ENCODE measurements at regions not wholly inside any gene's neighbourhood (a gene's known extent, or its start where the extent isn't known, plus 50 kb on each side); places are given as distances from the start of the nearest gene placed in this dataset.

DNA sequence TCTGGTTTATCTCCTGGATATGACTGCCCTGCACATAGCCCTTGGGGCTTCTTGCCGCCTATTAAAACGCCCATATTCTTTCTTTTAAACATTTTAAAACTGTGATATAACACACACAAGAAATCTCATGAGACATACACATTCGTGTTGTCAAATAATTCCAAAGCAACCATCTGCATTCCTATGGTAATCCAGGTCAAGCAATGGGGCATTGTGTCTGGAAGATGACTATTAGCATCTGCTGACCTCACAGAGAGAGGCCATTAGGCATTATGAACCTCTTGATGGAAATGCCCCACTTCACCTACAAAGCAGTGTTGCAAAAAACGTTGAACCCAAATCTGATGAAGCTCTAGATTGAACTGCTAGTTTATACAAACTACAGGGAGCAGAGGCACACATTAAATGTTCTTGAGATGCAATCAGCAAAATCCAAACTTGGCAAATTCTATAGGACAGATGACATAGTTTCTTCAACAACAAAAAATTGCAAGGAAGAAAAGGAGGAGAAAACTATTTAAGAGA lies 513.8 kb upstream of the CCDC196 start:
- no peaks in the 10 kb centered on the region for H3K4me1 ChIP-seq (ENCODE audit: low read length)
- no peaks in the 10 kb centered on the region for H3K36me3 ChIP-seq (replicated peaks; ENCODE audit: low read depth, low read length)
- no peak overlapping the region for H2AFZ ChIP-seq (ENCODE audit: low read depth, low read length)
- no peaks in the 10 kb centered on the region for H4K20me1 ChIP-seq (ENCODE audit: insufficient read depth, low read length)
- no peak overlapping the region for H3K4me2 ChIP-seq (ENCODE audit: low read length)
- no peaks in the 10 kb centered on the region for H3K9me3 ChIP-seq (ENCODE audit: insufficient read depth, low read length)
- no peak overlapping the region for H3K27ac ChIP-seq (ENCODE audit: low read length)
- H3K79me2 ChIP-seq (ENCODE audit: low read length): no peaks in the 10 kb centered on the region
- no peak overlapping the region for H3K9ac ChIP-seq (ENCODE audit: low read length)
- no peak for TF ChIP-seq EZH2phosphoT487 (IDR thresholded peaks at IDR 0.05; ENCODE audit: low read depth)
- TF ChIP-seq, protein P1, sequence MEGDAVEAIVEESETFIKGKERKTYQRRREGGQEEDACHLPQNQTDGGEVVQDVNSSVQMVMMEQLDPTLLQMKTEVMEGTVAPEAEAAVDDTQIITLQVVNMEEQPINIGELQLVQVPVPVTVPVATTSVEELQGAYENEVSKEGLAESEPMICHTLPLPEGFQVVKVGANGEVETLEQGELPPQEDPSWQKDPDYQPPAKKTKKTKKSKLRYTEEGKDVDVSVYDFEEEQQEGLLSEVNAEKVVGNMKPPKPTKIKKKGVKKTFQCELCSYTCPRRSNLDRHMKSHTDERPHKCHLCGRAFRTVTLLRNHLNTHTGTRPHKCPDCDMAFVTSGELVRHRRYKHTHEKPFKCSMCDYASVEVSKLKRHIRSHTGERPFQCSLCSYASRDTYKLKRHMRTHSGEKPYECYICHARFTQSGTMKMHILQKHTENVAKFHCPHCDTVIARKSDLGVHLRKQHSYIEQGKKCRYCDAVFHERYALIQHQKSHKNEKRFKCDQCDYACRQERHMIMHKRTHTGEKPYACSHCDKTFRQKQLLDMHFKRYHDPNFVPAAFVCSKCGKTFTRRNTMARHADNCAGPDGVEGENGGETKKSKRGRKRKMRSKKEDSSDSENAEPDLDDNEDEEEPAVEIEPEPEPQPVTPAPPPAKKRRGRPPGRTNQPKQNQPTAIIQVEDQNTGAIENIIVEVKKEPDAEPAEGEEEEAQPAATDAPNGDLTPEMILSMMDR (IDR thresholded peaks at IDR 0.05; ENCODE audit: low read depth, low read length): no peak
- H3K27me3 ChIP-seq (ENCODE audit: low read depth, low read length): peaks cover 32% of the 10 kb centered on the region
- H3K4me3 ChIP-seq (ENCODE audit: low read length): no peak overlapping the region

DNA sequence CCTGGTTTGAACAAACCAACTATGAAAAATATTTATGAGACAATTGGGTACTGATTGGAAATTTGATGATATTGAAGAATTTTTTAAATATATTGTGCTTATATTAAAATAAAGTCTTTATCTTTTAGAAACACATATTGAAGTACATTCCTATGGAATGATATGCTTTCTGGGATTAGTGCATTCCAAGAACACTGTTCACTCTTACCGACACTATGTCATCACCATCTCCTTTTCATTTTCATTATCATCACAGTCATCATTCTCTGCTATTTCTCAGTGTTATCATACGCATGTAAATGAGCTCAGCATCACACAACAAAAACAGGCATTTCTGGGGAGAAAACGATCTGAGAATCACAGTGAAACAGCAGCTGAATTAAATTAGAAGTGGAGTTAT lies 513.3 kb upstream of the CCDC196 start:
- TF ChIP-seq, protein P1 (IDR thresholded peaks at IDR 0.05; ENCODE audit: low read depth, low read length): no peak
- TF ChIP-seq EZH2phosphoT487 (IDR thresholded peaks at IDR 0.05; ENCODE audit: low read depth): no peak
- Histone ChIP-seq H2AFZ (ENCODE audit: low read depth, low read length) (no peak overlapping the region), H3K36me3 (replicated peaks; ENCODE audit: low read depth, low read length) (no peaks in the 10 kb centered on the region), H3K9ac (ENCODE audit: low read length) (no peak overlapping the region), H3K27ac (ENCODE audit: low read length) (no peak overlapping the region), H3K4me1 (ENCODE audit: low read length) (no peaks in the 10 kb centered on the region), H4K20me1 (ENCODE audit: insufficient read depth, low read length) (no peaks in the 10 kb centered on the region), H3K27me3 (ENCODE audit: low read depth, low read length) (peaks cover 28% of the 10 kb centered on the region), H3K4me3 (ENCODE audit: low read length) (no peak overlapping the region), H3K4me2 (ENCODE audit: low read length) (no peak overlapping the region), H3K79me2 (ENCODE audit: low read length) (no peaks in the 10 kb centered on the region), H3K9me3 (ENCODE audit: insufficient read depth, low read length) (no peaks in the 10 kb centered on the region)

DNA sequence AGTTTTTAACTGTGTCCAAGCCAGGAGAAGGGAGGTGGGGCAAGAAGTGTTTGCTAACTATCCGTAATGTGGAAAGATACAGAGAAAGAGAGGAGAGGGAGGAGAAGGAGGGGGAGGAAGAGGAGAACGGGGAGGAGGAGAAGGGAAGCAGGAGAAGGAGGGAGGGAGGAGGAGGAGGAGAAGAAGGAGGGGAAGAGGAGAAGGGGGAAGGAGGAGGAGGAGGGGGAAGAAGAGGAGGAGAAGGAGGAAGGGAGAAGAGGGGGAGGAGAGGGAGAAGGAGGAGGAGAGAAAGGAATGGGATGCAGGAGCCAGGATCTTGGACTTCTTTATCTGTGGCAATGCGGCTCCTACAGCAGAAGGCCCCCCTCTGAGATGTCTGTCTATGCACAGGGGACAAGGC lies 510.3 kb upstream of the CCDC196 start:
- no peak for TF ChIP-seq EZH2phosphoT487 (IDR thresholded peaks at IDR 0.05; ENCODE audit: low read depth)
- TF ChIP-seq, protein P1 (IDR thresholded peaks at IDR 0.05; ENCODE audit: low read depth, low read length): no peak

DNA sequence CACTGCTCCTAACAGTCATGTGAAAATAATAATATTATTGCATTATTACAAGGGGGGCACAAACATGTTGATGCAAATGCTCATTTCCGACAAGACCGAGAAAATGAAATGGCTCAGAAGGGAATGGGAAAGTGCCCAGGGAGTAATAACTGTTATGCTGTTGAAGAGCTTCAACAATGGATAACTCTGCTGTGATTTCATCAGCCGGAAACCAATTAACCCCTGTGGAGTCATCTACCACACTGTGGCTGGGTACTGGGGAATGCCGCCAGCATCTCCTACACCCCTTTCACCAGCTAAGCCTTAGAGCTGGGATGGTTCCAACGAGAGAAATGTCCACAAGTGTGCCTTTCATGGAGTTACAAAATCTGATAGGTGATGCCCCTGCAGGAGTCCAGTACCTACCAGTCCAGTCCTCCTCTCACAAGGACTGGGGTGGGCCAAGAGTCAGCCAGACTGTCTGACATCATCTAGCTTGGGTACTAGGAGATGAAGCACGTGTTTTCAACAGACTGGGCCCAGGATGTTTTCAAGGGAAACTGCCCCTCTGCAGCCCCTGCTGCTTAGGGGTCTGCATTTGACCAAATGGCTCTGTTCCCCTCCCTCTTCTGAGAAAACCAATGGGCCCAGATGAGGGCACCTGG lies 509.3 kb upstream of the CCDC196 start:
- H4K20me1 ChIP-seq (ENCODE audit: insufficient read depth, low read length): no peaks in the 10 kb centered on the region
- TF ChIP-seq, protein P1 (IDR thresholded peaks at IDR 0.05; ENCODE audit: low read depth, low read length): no peak
- no peak for TF ChIP-seq EZH2phosphoT487 (IDR thresholded peaks at IDR 0.05; ENCODE audit: low read depth)
- no peak overlapping the region for H2AFZ ChIP-seq (ENCODE audit: low read depth, low read length)
- H3K79me2 ChIP-seq (ENCODE audit: low read length): no peaks in the 10 kb centered on the region
- H3K27me3 ChIP-seq (ENCODE audit: low read depth, low read length): peaks cover 21% of the 10 kb centered on the region
- no peak overlapping the region for H3K9ac ChIP-seq (ENCODE audit: low read length)
- no peaks in the 10 kb centered on the region for H3K36me3 ChIP-seq (replicated peaks; ENCODE audit: low read depth, low read length)
- H3K9me3 ChIP-seq (ENCODE audit: insufficient read depth, low read length): no peaks in the 10 kb centered on the region
- H3K4me2 ChIP-seq (ENCODE audit: low read length): no peak overlapping the region
- H3K4me1 ChIP-seq (ENCODE audit: low read length): no peaks in the 10 kb centered on the region
- no peak overlapping the region for H3K27ac ChIP-seq (ENCODE audit: low read length)
- no peak overlapping the region for H3K4me3 ChIP-seq (ENCODE audit: low read length)

More for the DNA sequence above, 510.3 kb upstream of the CCDC196 start:
- H3K36me3 ChIP-seq (replicated peaks; ENCODE audit: low read depth, low read length): no peaks in the 10 kb centered on the region
- H3K4me2 ChIP-seq (ENCODE audit: low read length): no peak overlapping the region
- peaks cover 21% of the 10 kb centered on the region for H3K27me3 ChIP-seq (ENCODE audit: low read depth, low read length)
- H3K4me3 ChIP-seq (ENCODE audit: low read length): no peak overlapping the region
- H4K20me1 ChIP-seq (ENCODE audit: insufficient read depth, low read length): no peaks in the 10 kb centered on the region
- H3K9ac ChIP-seq (ENCODE audit: low read length): no peak overlapping the region
- no peaks in the 10 kb centered on the region for H3K4me1 ChIP-seq (ENCODE audit: low read length)
- H2AFZ ChIP-seq (ENCODE audit: low read depth, low read length): no peak overlapping the region
- H3K79me2 ChIP-seq (ENCODE audit: low read length): no peaks in the 10 kb centered on the region
- no peaks in the 10 kb centered on the region for H3K9me3 ChIP-seq (ENCODE audit: insufficient read depth, low read length)
- H3K27ac ChIP-seq (ENCODE audit: low read length): no peak overlapping the region
